OCI-M2 (cell line): ENCODE measurements at regions not wholly inside any gene's neighbourhood (a gene's known extent, or its start where the extent isn't known, plus 50 kb on each side); places are given as distances from the start of the nearest gene placed in this dataset.
A peak's percentile ranks its signal among the peaks of the same experiment; 100 is the strongest.
"Not testable (repeated sequence)": the region's sequence is repeated elsewhere in the genome, so short reads cannot be mapped to it uniquely, and the experiment has no call there.

ENCODE experiments used
- DNase-seq: peaks from one replicate; lab custom pipeline; 2025; ENCODE audit not compliant: unreplicated experiment; lab: John Stamatoyannopoulos, UW

DNA sequence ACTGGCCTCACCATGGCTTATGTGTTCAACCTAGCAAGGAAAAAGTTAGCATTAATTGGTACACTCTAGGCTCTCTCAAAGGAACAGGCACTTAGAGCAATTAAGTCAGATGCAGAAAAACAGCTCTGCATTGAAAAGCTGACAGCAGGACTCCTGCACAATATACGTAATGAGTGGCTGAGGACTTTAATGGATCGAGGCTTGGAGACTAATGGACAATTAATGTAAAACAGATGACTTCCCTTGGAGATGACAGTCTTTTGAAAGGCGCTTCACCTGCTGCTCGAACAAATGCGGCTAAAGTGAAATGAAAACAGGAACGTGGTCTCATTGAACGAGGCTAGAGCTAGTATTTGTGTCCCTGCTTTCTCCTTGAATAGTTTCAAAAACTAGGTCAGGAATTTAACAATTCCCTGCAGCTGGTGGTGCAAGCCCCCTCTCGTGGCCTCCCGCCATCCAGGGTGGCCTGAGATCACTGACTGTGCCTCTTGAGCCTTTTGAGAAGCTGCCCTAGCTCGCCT lies 137.1 kb downstream of the ELOVL4 start:
- DNase-seq: no peak

DNA sequence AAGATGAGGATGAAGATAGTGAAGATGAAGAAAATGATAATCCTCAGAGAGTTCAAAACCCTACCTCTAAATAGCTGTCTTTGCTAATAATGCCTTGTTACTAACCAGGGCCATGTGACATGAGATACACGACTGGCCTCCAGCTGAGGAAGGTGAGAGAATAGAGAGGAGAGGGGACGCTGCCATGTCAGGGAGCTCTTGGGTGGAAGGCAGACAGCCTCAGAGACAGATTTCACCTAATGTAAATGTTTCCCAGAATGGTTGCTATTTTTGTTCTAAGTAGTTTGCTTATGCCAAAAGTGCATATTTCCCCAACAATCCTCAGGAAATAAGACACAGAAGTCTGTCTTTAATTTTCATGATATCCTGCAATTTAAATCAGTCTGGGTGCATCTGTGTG lies 138.4 kb downstream of the ELOVL4 start:
- DNase-seq: no peak

DNA sequence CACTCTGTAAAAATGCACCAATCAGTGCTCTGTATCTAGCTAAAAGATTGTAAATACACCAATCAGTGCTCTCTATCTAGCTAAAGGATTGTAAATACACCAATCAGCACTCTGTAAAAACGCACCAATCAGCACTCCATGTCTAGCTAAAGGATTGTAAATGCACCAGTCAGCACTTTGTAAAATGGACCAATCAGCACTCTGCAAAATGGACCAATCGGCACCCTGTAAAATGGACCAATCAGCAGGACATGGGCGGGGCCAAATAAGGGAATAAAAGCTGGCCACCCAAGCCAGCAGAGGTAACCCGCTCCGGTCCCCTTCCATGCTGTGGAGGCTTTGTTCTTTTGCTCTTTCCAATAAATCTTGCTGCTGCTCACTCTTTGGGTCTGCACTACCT lies 140.7 kb downstream of the ELOVL4 start:
- DNase-seq: not testable (repeated sequence)

GRCh38 chr6:79804732-79805131 lies 142.6 kb downstream of the ELOVL4 start:
- DNase-seq: no peak

DNA sequence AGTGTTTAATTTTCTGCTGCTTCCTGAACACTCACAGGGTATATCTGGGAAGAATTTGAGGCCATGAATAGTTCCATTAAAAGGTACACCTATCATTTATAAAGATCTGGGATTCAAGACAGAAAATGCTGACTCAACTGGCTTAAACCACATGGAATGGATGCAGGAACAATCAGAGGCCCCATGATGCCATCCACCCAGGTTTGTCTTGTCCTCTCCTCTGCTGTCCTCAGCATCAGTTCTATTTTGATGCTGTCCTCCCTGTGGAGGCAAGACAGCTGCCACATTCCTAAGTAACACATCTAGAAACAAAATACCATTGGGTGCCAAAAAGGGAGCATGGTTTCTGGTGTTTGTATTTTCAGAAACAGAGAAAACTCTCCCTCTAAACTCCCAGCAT lies 143.4 kb downstream of the ELOVL4 start:
- DNase-seq: no peak

DNA sequence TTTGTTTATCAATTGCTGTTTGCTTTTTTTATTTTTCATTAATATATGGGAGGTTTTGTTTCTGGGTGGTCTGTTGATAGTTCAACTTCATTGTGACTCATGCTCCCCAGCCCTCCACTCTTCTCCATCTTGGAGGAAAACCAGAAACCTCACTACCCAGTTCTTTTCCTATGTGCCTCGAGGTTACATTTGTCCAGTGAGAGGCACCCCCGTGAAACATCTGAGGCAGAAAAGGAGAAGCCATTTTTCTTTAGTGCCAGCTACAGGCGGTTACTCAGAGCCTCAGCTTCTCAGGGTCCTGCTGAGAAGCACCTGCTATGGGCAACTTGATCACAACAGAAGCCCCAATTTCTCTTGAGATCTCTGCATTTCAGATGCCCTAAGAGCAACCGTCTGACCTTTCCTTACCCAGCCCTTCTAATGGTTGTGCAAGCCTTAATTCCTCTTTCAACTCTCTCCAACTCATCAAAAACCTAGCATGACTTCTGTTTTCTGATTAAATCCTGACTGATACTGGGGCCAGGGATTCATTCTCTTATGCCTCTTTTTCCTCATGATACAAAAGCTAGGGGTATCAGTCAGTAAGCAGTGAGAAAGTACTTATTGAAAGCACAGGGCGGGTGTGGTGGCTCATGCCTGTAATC lies 144.6 kb downstream of the ELOVL4 start:
- no peak for DNase-seq

DNA sequence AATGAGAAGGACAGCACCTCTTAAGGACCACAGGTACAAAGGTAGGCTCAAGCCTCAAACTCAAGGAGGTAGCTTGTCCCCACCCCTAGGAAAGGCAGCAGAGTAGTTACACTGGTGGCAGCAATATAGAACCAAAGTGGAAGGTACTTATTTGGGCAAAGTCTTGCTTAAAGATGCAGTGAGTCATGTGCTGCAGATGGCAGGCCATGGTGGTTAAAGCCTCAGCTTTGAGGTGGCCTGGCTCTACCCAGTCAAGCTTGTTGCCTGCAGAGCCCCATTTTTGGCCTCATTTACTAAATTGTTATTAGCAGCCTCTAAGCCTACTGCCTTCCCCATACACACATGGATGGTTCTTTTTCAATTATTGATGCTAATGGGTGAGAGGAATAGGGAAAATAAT lies 146.0 kb downstream of the ELOVL4 start:
- DNase-seq: no peak

- no peak for DNase-seq
Observed at GRCh38 chr6:79798841-79799240, 148.5 kb downstream of the ELOVL4 start.

DNA sequence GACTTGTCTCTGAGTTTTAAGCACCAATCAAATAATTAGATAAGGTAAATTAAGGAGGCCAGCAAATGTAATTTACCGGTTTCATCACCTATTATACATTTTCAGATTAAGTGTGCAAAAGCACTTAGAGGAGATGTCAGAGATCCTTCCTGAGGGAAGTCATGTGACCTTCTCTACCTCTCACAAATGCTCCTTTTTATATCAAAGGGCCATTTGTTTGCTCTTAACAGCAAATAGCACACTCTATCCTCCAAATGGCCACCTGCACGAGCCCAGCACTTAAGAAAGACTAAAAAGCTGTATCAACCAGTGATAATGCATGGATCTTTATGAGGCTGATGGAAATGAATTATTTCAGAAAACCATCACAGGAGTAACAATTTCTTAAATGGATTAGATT lies 149.4 kb downstream of the ELOVL4 start:
- no peak for DNase-seq

GRCh38 chr6:79797163-79797764 lies 150.1 kb downstream of the ELOVL4 start:
- DNase-seq: no peak

DNA sequence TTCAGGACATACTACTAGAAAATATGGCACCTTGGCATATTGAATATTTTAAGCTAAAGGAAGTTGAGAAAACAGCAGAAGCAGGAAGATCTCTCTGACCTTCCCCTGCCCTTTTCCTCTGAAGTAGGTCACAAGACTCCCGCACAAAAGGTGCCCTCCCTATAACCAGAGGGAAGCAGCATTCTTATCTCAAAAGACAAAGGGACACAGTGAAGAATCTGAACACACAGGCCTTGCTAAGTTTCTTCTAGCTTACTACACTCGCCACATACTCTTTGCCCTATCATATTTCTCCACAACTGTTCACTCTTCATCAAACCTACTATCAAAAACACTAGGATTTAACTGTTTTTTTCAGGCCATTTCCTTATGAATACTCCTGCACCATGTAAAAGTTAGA lies 151.2 kb downstream of the ELOVL4 start:
- peak; percentile 77 for DNase-seq

DNA sequence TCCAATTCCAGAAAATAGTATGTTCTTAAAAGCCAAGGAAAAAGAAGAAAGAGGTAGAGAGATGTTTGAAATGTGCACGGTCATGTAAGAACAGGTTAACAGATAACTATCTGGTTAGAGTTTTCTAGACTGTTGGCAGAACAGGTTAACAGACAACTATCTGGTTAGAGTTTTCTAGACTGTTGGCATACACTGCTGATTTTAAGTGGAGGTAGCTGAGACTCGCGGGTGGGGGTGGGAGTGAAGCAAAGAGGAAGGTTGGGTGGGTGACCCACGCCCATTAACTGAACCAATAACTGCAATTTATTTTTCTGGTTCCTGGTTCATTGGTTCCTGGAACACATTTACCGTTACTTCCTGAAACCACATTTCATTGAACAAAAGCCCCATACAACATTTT lies 157.5 kb downstream of the ELOVL4 start:
- DNase-seq: no peak

GRCh38 chr6:79788756-79789155 lies 157.6 kb downstream of the SH3BGRL2 start:
- no peak for DNase-seq

- no peak for DNase-seq
Observed at GRCh38 chr6:79787626-79788025, 156.5 kb downstream of the SH3BGRL2 start.

GRCh38 chr6:79784395-79784753 lies 153.2 kb downstream of the SH3BGRL2 start:
- DNase-seq: no peak

GRCh38 chr6:79783670-79784394 lies 152.7 kb downstream of the SH3BGRL2 start:
- no peak for DNase-seq

GRCh38 chr6:79782792-79783580 lies 151.9 kb downstream of the SH3BGRL2 start:
- no peak for DNase-seq

- DNase-seq: no peak
Observed at GRCh38 chr6:79781916-79782315, 150.8 kb downstream of the SH3BGRL2 start.

GRCh38 chr6:79780881-79781280 lies 149.8 kb downstream of the SH3BGRL2 start:
- no peak for DNase-seq

GRCh38 chr6:79778816-79779215 lies 147.7 kb downstream of the SH3BGRL2 start:
- DNase-seq: no peak
